GM19395 (cell line): ENCODE measurements at regions not wholly inside any gene's neighbourhood (a gene's known extent, or its start where the extent isn't known, plus 50 kb on each side); places are given as distances from the start of the nearest gene placed in this dataset.

ENCODE experiments used
- ATAC-seq: cut with Tn5 transposase; IDR thresholded peaks from one replicate; pipeline ENCODE4 v1.9.1; 2021; ENCODE audit warnings: mild to moderate bottlenecking, moderate library complexity; ENCODE audit not compliant: unreplicated experiment

GRCh38 chr3:178297740-178298139, 238.5 kb upstream of the KCNMB2 start:
- no peak for ATAC-seq

- ATAC-seq, result no peak
Observed at GRCh38 chr3:178300441-178300959, 235.7 kb upstream of the KCNMB2 start.

GRCh38 chr3:178302966-178303930, 233.0 kb upstream of the KCNMB2 start:
- no peak for ATAC-seq

GRCh38 chr3:178304758-178305467, 231.3 kb upstream of the KCNMB2 start:
- no peak for ATAC-seq

GRCh38 chr3:178306432-178307115, 229.7 kb upstream of the KCNMB2 start:
- ATAC-seq, result no peak

- no peak for ATAC-seq
Observed at GRCh38 chr3:178308771-178309170, 227.5 kb upstream of the KCNMB2 start.

- ATAC-seq, result no peak
Observed at GRCh38 chr3:178310949-178311348, 225.3 kb upstream of the KCNMB2 start.

GRCh38 chr3:178313716-178314115, 222.5 kb upstream of the KCNMB2 start:
- no peak for ATAC-seq

GRCh38 chr3:178318340-178318739, 217.9 kb upstream of the KCNMB2 start:
- no peak for ATAC-seq

- no peak for ATAC-seq
Observed at GRCh38 chr3:178318941-178319816, 217.1 kb upstream of the KCNMB2 start.

GRCh38 chr3:178320456-178321351, 215.5 kb upstream of the KCNMB2 start:
- no peak for ATAC-seq

GRCh38 chr3:178324356-178324755, 211.9 kb upstream of the KCNMB2 start:
- ATAC-seq, result no peak

- ATAC-seq, result no peak
Observed at GRCh38 chr3:178325330-178325729, 210.9 kb upstream of the KCNMB2 start.

- ATAC-seq, result no peak
Observed at GRCh38 chr3:178329936-178330335, 206.3 kb upstream of the KCNMB2 start.

- no peak for ATAC-seq
Observed at GRCh38 chr3:178334239-178334638, 202.0 kb upstream of the KCNMB2 start.

- no peak for ATAC-seq
Observed at GRCh38 chr3:178336336-178336735, 199.9 kb upstream of the KCNMB2 start.

GRCh38 chr3:178340506-178340905, 195.7 kb upstream of the KCNMB2 start:
- no peak for ATAC-seq

GRCh38 chr3:178341636-178342035, 194.6 kb upstream of the KCNMB2 start:
- no peak for ATAC-seq

GRCh38 chr3:178342111-178342510, 194.1 kb upstream of the KCNMB2 start:
- ATAC-seq, result no peak
